HepG2 (cell line): ENCODE measurements at regions not wholly inside any gene's neighbourhood (a gene's known extent, or its start where the extent isn't known, plus 50 kb on each side); places are given as distances from the start of the nearest gene placed in this dataset.

ENCODE experiments used
- ATAC-seq: fragments of 200-7000 bp; cut with Tn5 transposase; 3 replicates; pipeline ENCODE4 v1.9.1; 2020; ENCODE audit warnings: mild to moderate bottlenecking, moderate library complexity
- BruUV-seq: library from RNA; stranded (reverse); fragments of 400-500 nt; replicated peaks from 2 replicates; lab custom pipeline; 2021; lab: Mats Ljungman, UMichigan
- CTCF ChIA-PET: fragments of 300-600 bp; formaldehyde crosslinking; extraction: SDS; loops from one replicate; lab custom pipeline; 2021; ENCODE audit warnings: low total read pairs, inconsistent platforms, low intra/inter-chr PET ratio; lab: Yijun Ruan, JAX
- POLR2A ChIA-PET: fragments of 350-600 bp; sonication (Branson Sonifier 250); formaldehyde crosslinking; loops from one replicate; lab custom pipeline; 2020; ENCODE audit warnings: antibody characterized with exemption, inconsistent platforms; lab: Yijun Ruan, JAX
- DNase-seq: peaks from one replicate; pipeline ENCODE4 v3.0.0-alpha.2; 2015; ENCODE audit warnings: low spot score
- FAIRE-seq: peaks from 3 replicates; lab custom pipeline; 2011; peaks lifted over from hg19 to GRCh38; lab: Jason Lieb, UNC
- H2AFZ ChIP-seq: one replicate; pipeline ENCODE4 v1.6.1; 2011; ENCODE audit warnings: low read length, inconsistent platforms
- H3K27ac ChIP-seq: fragments of 300-600 bp; 3 replicates; pipeline ENCODE4 v1.8.0; 2011; ENCODE audit warnings: mixed run types, mild to moderate bottlenecking, mixed read lengths, low read length, inconsistent platforms; ENCODE audit not compliant: insufficient read depth; ENCODE audit errors: extremely low read length
- H3K27me3 ChIP-seq, 2 experiments: fragments of 200-600 bp in 1 of 2; 2 replicates in 1 of 2; 3 replicates in 1 of 2; pipeline versions ENCODE4 v1.6.0 to v1.8.0; 2011; ENCODE audit warnings: low read length in 2 of 2, mild to moderate bottlenecking in 2 of 2, moderate library complexity in 2 of 2, inconsistent platforms in 1 of 2; ENCODE audit not compliant: insufficient read depth in 2 of 2, control insufficient read depth in 1 of 2
- H3K36me3 ChIP-seq, 2 experiments: fragments of 200-600 bp in 1 of 2; replicated peaks in 1 of 2; 2 replicates in 1 of 2; 3 replicates in 1 of 2; pipeline versions ENCODE4 v1.5.1 to v1.8.0; 2011; ENCODE audit warnings: low read length in 2 of 2, inconsistent platforms in 1 of 2; ENCODE audit not compliant: insufficient read depth in 2 of 2, control insufficient read depth in 1 of 2
- H3K4me1 ChIP-seq: 2 replicates; pipeline ENCODE4 v1.5.1; 2012; ENCODE audit warnings: low read length, inconsistent platforms; ENCODE audit not compliant: insufficient read depth
- H3K4me2 ChIP-seq: 2 replicates; pipeline ENCODE4 v1.6.0; 2011; ENCODE audit warnings: low read depth, low read length, inconsistent platforms
- H3K4me3 ChIP-seq, 3 experiments: fragments of 200-600 bp in 1 of 3; sonication (generic), shearing (Covaris generic) in 1 of 3; replicated peaks in 1 of 3; 2 replicates each; pipeline ENCODE4 v1.5.1; 2011 to 2016; ENCODE audit warnings: low read length in 3 of 3, inconsistent platforms in 2 of 3, low read depth in 2 of 3, mild to moderate bottlenecking in 2 of 3, control low read depth in 1 of 3, mixed read lengths in 1 of 3; ENCODE audit not compliant: insufficient read depth in 1 of 3
- H3K79me2 ChIP-seq: one replicate; pipeline ENCODE4 v1.6.1; 2011; ENCODE audit warnings: low read length, inconsistent platforms; ENCODE audit not compliant: insufficient read depth
- H3K9ac ChIP-seq: 2 replicates; pipeline ENCODE4 v1.6.0; 2011; ENCODE audit warnings: mild to moderate bottlenecking, low read depth, low read length, inconsistent platforms; ENCODE audit not compliant: insufficient read depth
- H3K9me3 ChIP-seq: 2 replicates; pipeline ENCODE4 v1.5.1; 2012; ENCODE audit warnings: mild to moderate bottlenecking, low read length
- H4K20me1 ChIP-seq: 2 replicates; pipeline ENCODE4 v1.6.0; 2011; ENCODE audit warnings: inconsistent platforms, mild to moderate bottlenecking, low read length, moderate library complexity; ENCODE audit not compliant: insufficient read depth
- EEA1 ChIP-seq: sonication (generic); formaldehyde crosslinking; IDR thresholded peaks from 2 replicates; pipeline ENCODE4 v1.5.1; 2020; ENCODE audit warnings: mild to moderate bottlenecking, missing genetic modification reagents, borderline replicate concordance
- GFI1 ChIP-seq: sonication (generic); formaldehyde crosslinking; IDR thresholded peaks from 2 replicates; pipeline ENCODE4 v1.5.0; 2020; ENCODE audit warnings: missing genetic modification reagents, mild to moderate bottlenecking, borderline replicate concordance
- MEF2D ChIP-seq: sonication (generic); formaldehyde crosslinking; IDR thresholded peaks from 2 replicates; pipeline ENCODE4 v1.5.1; 2020; ENCODE audit warnings: mild to moderate bottlenecking, missing genetic modification reagents
- MYC ChIP-seq: sonication (generic); formaldehyde crosslinking; IDR thresholded peaks from 2 replicates; pipeline ENCODE4 v1.9.0; 2021; ENCODE audit warnings: missing genetic modification reagents, borderline replicate concordance
- NFRKB ChIP-seq: fragments of 450-650 bp; IDR thresholded peaks from 2 replicates; pipeline ENCODE4 v1.6.1; 2017
- RORA ChIP-seq: sonication (generic); formaldehyde crosslinking; IDR thresholded peaks from 2 replicates; pipeline ENCODE4 v1.5.0; 2020; ENCODE audit warnings: mild to moderate bottlenecking, missing genetic modification reagents, moderate library complexity
- SP2 ChIP-seq: sonication (generic); formaldehyde crosslinking; IDR thresholded peaks from 2 replicates; pipeline ENCODE4 v1.5.1; 2020; ENCODE audit warnings: mild to moderate bottlenecking, missing genetic modification reagents
- TCF7L2 ChIP-seq: IDR thresholded peaks from 2 replicates; pipeline ENCODE4 v1.6.1; 2011; ENCODE audit warnings: mild to moderate bottlenecking, low read depth, low read length, moderate library complexity
- ZIK1 ChIP-seq: sonication (generic); formaldehyde crosslinking; IDR thresholded peaks from 2 replicates; pipeline ENCODE4 v1.5.0; 2020; ENCODE audit warnings: mild to moderate bottlenecking, low read depth, missing genetic modification reagents, borderline replicate concordance
- ZKSCAN1 ChIP-seq: fragments of 150-350 bp; IDR thresholded peaks from 2 replicates; pipeline ENCODE4 v1.6.1; 2014; ENCODE audit warnings: low read length
- ZNF382 ChIP-seq: sonication (generic); formaldehyde crosslinking; IDR thresholded peaks from 2 replicates; pipeline ENCODE4 v1.5.0; 2020; ENCODE audit warnings: missing genetic modification reagents, mild to moderate bottlenecking, borderline replicate concordance
- ZNF781 ChIP-seq: sonication (generic); formaldehyde crosslinking; IDR thresholded peaks from 2 replicates; pipeline ENCODE4 v1.5.1; 2020; ENCODE audit warnings: borderline replicate concordance, mild to moderate bottlenecking, missing genetic modification reagents; ENCODE audit errors: not compliant biosample characterization
- WGBS: methylation state at CpG from one replicate; pipeline ENCODE4 v1.1.6; 2017; ENCODE audit warnings: low lambda C conversion rate; 5-methylcytosine and 5-hydroxymethylcytosine counted together
- in situ Hi-C: cut with HindIII; loops from 2 replicates; pipeline ENCODE4 v1.10.0; 2017; ENCODE audit warnings: low pct_unique_long_range_greater_than_20kb; ENCODE audit not compliant: extremely low pct_ligation_motif_present
- intact Hi-C: fragments of 100-400 bp; cut with micrococcal nuclease; formaldehyde crosslinking; loops from one replicate; pipeline ENCODE4 v1.10.0; 2022; ENCODE audit not compliant: unreplicated experiment
- TF ChIP-seq, protein P1 (sequence below): sonication (generic); formaldehyde crosslinking; IDR thresholded peaks from 2 replicates; pipeline ENCODE4 v1.4.0; 2020; ENCODE audit warnings: missing genetic modification reagents
- TF ChIP-seq, protein P2 (sequence below), 2 experiments: IDR thresholded peaks; 2 replicates each; pipeline ENCODE4 v1.6.1; 2011 to 2012; ENCODE audit warnings: low read length in 2 of 2, borderline replicate concordance in 1 of 2, low read depth in 1 of 2, mild to moderate bottlenecking in 1 of 2, moderate library complexity in 1 of 2

DNA sequence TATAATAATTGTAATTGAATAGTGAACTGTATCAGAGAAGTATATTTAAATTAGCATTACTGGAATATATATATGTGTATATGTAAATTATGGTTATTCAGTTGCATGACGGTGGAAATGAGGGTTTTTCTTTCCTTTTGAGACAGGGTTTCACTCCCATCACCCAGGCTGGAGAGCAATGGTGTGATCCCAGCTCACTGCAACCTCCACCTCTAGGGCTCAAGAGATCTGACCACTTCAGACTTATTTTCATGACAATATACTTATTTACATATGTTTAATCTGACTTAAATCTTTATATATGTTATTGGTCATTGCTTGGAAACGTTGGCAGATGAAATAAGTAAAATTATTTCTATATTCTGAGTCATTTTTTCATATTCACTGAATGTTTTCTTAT is 744.4 kb upstream of the PRR20A start:
- ATAC-seq (no peak), DNase-seq (no peak), FAIRE-seq (no peak)
- BruUV-seq: no TSS peak
- Histone ChIP-seq H4K20me1 (no peaks in the 10 kb centered on the region), H2AFZ (no peak overlapping the region), H3K9me3 (peaks cover 69% of the 10 kb centered on the region), H3K36me3 (no peaks in the 10 kb centered on the region), H3K4me3 (no peak overlapping the region), H3K9ac (no peak overlapping the region), H3K4me2 (no peak overlapping the region), H3K79me2 (no peaks in the 10 kb centered on the region), H3K27ac (no peak overlapping the region), H3K4me1 (no peaks in the 10 kb centered on the region), H3K27me3 (no peaks in the 10 kb centered on the region)
- in situ Hi-C loops: no loop called here
- WGBS: 4% methylated on average over 2 of the region's 2 CpGs
- POLR2A ChIA-PET: no interaction called here
- intact Hi-C loops: no loop called here
- CTCF ChIA-PET: no interaction called here
- TF ChIP-seq GFI1 (CRISPR knock-in tag) (no peak), RORA (CRISPR knock-in tag) (no peak), MYC (no peak), EEA1 (CRISPR knock-in tag) (no peak), ZNF781 (no peak)
- TF ChIP-seq, protein P1, sequence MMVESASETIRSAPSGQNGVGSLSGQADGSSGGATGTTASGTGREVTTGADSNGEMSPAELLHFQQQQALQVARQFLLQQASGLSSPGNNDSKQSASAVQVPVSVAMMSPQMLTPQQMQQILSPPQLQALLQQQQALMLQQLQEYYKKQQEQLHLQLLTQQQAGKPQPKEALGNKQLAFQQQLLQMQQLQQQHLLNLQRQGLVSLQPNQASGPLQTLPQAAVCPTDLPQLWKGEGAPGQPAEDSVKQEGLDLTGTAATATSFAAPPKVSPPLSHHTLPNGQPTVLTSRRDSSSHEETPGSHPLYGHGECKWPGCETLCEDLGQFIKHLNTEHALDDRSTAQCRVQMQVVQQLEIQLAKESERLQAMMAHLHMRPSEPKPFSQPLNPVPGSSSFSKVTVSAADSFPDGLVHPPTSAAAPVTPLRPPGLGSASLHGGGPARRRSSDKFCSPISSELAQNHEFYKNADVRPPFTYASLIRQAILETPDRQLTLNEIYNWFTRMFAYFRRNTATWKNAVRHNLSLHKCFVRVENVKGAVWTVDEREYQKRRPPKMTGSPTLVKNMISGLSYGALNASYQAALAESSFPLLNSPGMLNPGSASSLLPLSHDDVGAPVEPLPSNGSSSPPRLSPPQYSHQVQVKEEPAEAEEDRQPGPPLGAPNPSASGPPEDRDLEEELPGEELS (CRISPR knock-in tag): no peak

DNA sequence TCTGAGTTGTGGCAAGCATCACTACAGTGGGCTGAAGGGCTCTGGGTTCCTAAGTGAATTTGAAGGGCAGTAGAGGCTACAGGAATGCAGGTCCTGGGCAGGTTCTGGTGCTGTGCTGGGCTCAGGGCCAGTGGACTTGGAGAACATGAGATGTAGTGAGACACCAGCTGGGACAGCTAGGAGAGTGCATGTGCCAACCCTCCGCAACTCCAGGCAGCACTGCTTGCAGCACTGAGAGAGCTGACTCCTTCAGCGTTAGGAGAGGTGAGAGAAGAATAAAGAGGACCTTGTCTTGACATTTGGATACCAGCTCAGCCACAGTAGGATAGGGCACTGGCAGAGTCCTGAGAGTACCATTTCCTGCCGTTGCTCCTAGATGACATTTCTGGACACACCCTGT is 739.9 kb upstream of the PRR20A start:
- H3K4me2 ChIP-seq: no peak overlapping the region
- H3K79me2 ChIP-seq: no peaks in the 10 kb centered on the region
- DNase-seq (no peak), FAIRE-seq (no peak), ATAC-seq (no peak)
- H3K9ac ChIP-seq: no peak overlapping the region
- H3K4me3 ChIP-seq: no peak overlapping the region
- POLR2A ChIA-PET: no interaction called here
- no peaks in the 10 kb centered on the region for H3K36me3 ChIP-seq
- H3K9me3 ChIP-seq: peaks cover 77% of the 10 kb centered on the region
- intact Hi-C loops: no loop called here
- CTCF ChIA-PET: no interaction called here
- no TSS peak for BruUV-seq
- no peak overlapping the region for H3K27ac ChIP-seq
- 17% methylated on average over 2 of the region's 3 CpGs for WGBS
- no peaks in the 10 kb centered on the region for H4K20me1 ChIP-seq
- no peaks in the 10 kb centered on the region for H3K4me1 ChIP-seq
- H3K27me3 ChIP-seq: no peaks in the 10 kb centered on the region
- in situ Hi-C loops: no loop called here
- H2AFZ ChIP-seq: no peak overlapping the region
- TF ChIP-seq, protein P2, sequence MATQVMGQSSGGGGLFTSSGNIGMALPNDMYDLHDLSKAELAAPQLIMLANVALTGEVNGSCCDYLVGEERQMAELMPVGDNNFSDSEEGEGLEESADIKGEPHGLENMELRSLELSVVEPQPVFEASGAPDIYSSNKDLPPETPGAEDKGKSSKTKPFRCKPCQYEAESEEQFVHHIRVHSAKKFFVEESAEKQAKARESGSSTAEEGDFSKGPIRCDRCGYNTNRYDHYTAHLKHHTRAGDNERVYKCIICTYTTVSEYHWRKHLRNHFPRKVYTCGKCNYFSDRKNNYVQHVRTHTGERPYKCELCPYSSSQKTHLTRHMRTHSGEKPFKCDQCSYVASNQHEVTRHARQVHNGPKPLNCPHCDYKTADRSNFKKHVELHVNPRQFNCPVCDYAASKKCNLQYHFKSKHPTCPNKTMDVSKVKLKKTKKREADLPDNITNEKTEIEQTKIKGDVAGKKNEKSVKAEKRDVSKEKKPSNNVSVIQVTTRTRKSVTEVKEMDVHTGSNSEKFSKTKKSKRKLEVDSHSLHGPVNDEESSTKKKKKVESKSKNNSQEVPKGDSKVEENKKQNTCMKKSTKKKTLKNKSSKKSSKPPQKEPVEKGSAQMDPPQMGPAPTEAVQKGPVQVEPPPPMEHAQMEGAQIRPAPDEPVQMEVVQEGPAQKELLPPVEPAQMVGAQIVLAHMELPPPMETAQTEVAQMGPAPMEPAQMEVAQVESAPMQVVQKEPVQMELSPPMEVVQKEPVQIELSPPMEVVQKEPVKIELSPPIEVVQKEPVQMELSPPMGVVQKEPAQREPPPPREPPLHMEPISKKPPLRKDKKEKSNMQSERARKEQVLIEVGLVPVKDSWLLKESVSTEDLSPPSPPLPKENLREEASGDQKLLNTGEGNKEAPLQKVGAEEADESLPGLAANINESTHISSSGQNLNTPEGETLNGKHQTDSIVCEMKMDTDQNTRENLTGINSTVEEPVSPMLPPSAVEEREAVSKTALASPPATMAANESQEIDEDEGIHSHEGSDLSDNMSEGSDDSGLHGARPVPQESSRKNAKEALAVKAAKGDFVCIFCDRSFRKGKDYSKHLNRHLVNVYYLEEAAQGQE (IDR thresholded peaks at IDR 0.05; ENCODE audit: borderline replicate concordance in 1 of 2, low read depth in 1 of 2, low read length in 2 of 2): no peak
- TF ChIP-seq ZIK1 (no peak), SP2 (no peak), ZNF382 (CRISPR knock-in tag) (no peak), ZKSCAN1 (no peak), TCF7L2 (no peak), MEF2D (CRISPR knock-in tag) (no peak), NFRKB (no peak)
